ENCODE measurements at regions not wholly inside any gene's neighbourhood (a gene's known extent, or its start where the extent isn't known, plus 50 kb on each side); places are given as distances from the start of the nearest gene placed in this dataset.

GRCh38 chr6:145294942-145295341, 440.4 kb downstream of the EPM2A start:
- TF ChIP-seq POLR2A (IDR thresholded peaks at IDR 0.05; ENCODE audit: low read length) (no peak), GATA1 (IDR thresholded peaks at IDR 0.05; ENCODE audit: low read depth, low read length) (no peak)
